K562 (cell line): ENCODE measurements at regions not wholly inside any gene's neighbourhood (a gene's known extent, or its start where the extent isn't known, plus 50 kb on each side); places are given as distances from the start of the nearest gene placed in this dataset.

Experiments
- ARID1B ChIP-seq: fragments of 450-650 bp; IDR thresholded peaks from 2 replicates; pipeline ENCODE4 v1.6.1; 2016; ENCODE audit warnings: antibody characterized with exemption, mild to moderate bottlenecking, inconsistent platforms
- ATF2 ChIP-seq: sonication (generic); formaldehyde crosslinking; IDR thresholded peaks from 2 replicates; pipeline ENCODE4 v1.8.1; 2022; ENCODE audit warnings: missing genetic modification reagents
- CCNT2 ChIP-seq: IDR thresholded peaks from 2 replicates; pipeline ENCODE4 v1.6.1; 2011; ENCODE audit warnings: borderline replicate concordance, low read depth, mild to moderate bottlenecking, moderate library complexity, mixed read lengths, low read length; ENCODE audit not compliant: insufficient read length; ENCODE audit errors: extremely low read depth
- CREM ChIP-seq: IDR thresholded peaks from 2 replicates; pipeline ENCODE4 v1.6.1; 2014; ENCODE audit warnings: antibody characterized with exemption, low read depth
- ETV1 ChIP-seq: fragments of 450-650 bp; conservative IDR thresholded peaks from 2 replicates; pipeline ENCODE4 v1.6.1; 2016; ENCODE audit warnings: missing genetic modification characterization, control low read depth, low read depth, missing compliant biosample characterization
- FOXM1 ChIP-seq, 2 experiments: fragments of 450-650 bp in 1 of 2; sonication (generic) in 1 of 2; formaldehyde crosslinking in 1 of 2; IDR thresholded peaks; 2 replicates each; pipeline versions ENCODE4 v1.6.1 to v1.9.0; 2017 to 2022; ENCODE audit warnings: low read depth in 2 of 2, mild to moderate bottlenecking in 2 of 2, missing genetic modification reagents in 1 of 2, moderate library complexity in 1 of 2
- LCOR ChIP-seq: sonication (generic); formaldehyde crosslinking; IDR thresholded peaks from 2 replicates; pipeline ENCODE4 v1.8.0; 2022; ENCODE audit warnings: mild to moderate bottlenecking, missing genetic modification reagents
- MEF2D ChIP-seq: conservative IDR thresholded peaks from 2 replicates; pipeline ENCODE4 v1.6.1; 2016; ENCODE audit warnings: low read depth, missing genetic modification characterization, missing compliant biosample characterization
- MEIS2 ChIP-seq: fragments of 450-650 bp; IDR thresholded peaks from 2 replicates; pipeline ENCODE4 v1.6.1; 2014; ENCODE audit warnings: mild to moderate bottlenecking; ENCODE audit not compliant: partially characterized antibody
- MTA1 ChIP-seq: fragments of 450-650 bp; IDR thresholded peaks from 2 replicates; pipeline ENCODE4 v1.6.1; 2017; ENCODE audit warnings: borderline replicate concordance
- MXI1 ChIP-seq: IDR thresholded peaks from 2 replicates; pipeline ENCODE4 v1.6.1; 2011; ENCODE audit warnings: low read depth, mild to moderate bottlenecking, improper control_type of control experiment, low read length
- NFE2L1 ChIP-seq: fragments of 450-650 bp; IDR thresholded peaks from 2 replicates; pipeline ENCODE4 v1.6.1; 2016; ENCODE audit warnings: missing genetic modification characterization, low read depth, mild to moderate bottlenecking, missing compliant biosample characterization, moderate library complexity, borderline replicate concordance
- NFXL1 ChIP-seq: fragments of 450-650 bp; formaldehyde crosslinking; IDR thresholded peaks from 2 replicates; pipeline ENCODE4 v1.4.0; 2021; ENCODE audit warnings: mild to moderate bottlenecking
- POLR2G ChIP-seq: fragments of 200-400 bp; formaldehyde crosslinking; IDR thresholded peaks from 2 replicates; pipeline ENCODE4 v1.6.1; 2017; ENCODE audit warnings: low read depth, mild to moderate bottlenecking, antibody characterized with exemption, low read length, moderate library complexity
- POLR2H ChIP-seq: IDR thresholded peaks from 2 replicates; pipeline ENCODE4 v1.6.1; 2016; ENCODE audit warnings: missing genetic modification characterization, low read depth, mild to moderate bottlenecking, control low read depth, missing compliant biosample characterization, moderate library complexity
- PTRF ChIP-seq: fragments of 450-650 bp; IDR thresholded peaks from 2 replicates; pipeline ENCODE4 v1.6.1; 2016; ENCODE audit warnings: mild to moderate bottlenecking, missing genetic modification characterization, missing compliant biosample characterization
- RCOR1 ChIP-seq, 2 experiments: IDR thresholded peaks; 2 replicates each; pipeline ENCODE4 v1.6.1; 2012; ENCODE audit warnings: low read depth in 2 of 2, low read length in 2 of 2, borderline replicate concordance in 1 of 2, improper control_type of control experiment in 1 of 2
- SAFB ChIP-seq: fragments of 200-400 bp; formaldehyde crosslinking; IDR thresholded peaks from 2 replicates; pipeline ENCODE4 v1.6.1; 2017; ENCODE audit warnings: low read depth, low read length, borderline replicate concordance
- SIRT6 ChIP-seq: IDR thresholded peaks from one replicate; pipeline ENCODE4 v1.6.1; 2012; ENCODE audit warnings: low read depth, mild to moderate bottlenecking, control low read depth, inconsistent platforms, low read length, moderate library complexity
- TBL1XR1 ChIP-seq, 2 experiments: IDR thresholded peaks; 2 replicates each; pipeline ENCODE4 v1.6.1; 2012; ENCODE audit warnings: improper control_type of control experiment in 2 of 2, low read length in 2 of 2, mild to moderate bottlenecking in 1 of 2
- TCF15 ChIP-seq: fragments of 250-450 bp; sonication (Bioruptor Pico); IDR thresholded peaks from 2 replicates; pipeline ENCODE4 v1.8.0; 2022; ENCODE audit warnings: moderate library complexity, mild to moderate bottlenecking, inconsistent platforms
- TCF3 ChIP-seq: sonication (generic); formaldehyde crosslinking; IDR thresholded peaks from 2 replicates; pipeline ENCODE4 v1.4.0; 2020; ENCODE audit warnings: mild to moderate bottlenecking, missing genetic modification reagents
- U2AF2 ChIP-seq: fragments of 200-400 bp; formaldehyde crosslinking; optimal IDR thresholded peaks from 2 replicates; pipeline ENCODE3; 2017; ENCODE audit warnings: low read depth, mild to moderate bottlenecking, low read length
- ZNF197 ChIP-seq: fragments of 200-800 bp; sonication (Bioruptor generic); IDR thresholded peaks from 2 replicates; pipeline ENCODE4 v1.6.1; 2016; ENCODE audit warnings: low read depth, missing genetic modification characterization, missing compliant biosample characterization
- ZNF324 ChIP-seq: fragments of 250-450 bp; sonication (Bioruptor Pico); IDR thresholded peaks from 2 replicates; pipeline ENCODE4 v1.4.0; 2020; ENCODE audit warnings: mild to moderate bottlenecking
- ZNF445 ChIP-seq: fragments of 250-450 bp; sonication (Bioruptor Pico); IDR thresholded peaks from 2 replicates; pipeline ENCODE4 v1.4.0; 2020; ENCODE audit warnings: low read depth, mild to moderate bottlenecking, moderate library complexity
- ZNF644 ChIP-seq: fragments of 200-800 bp; sonication (Bioruptor generic); IDR thresholded peaks from 2 replicates; pipeline ENCODE4 v1.6.1; 2016; ENCODE audit warnings: low read depth, missing genetic modification characterization, missing compliant biosample characterization
- TF ChIP-seq, protein P1 (sequence below): fragments of 450-650 bp; formaldehyde crosslinking; IDR thresholded peaks from 2 replicates; pipeline ENCODE4 v1.4.0; 2020; ENCODE audit warnings: mild to moderate bottlenecking, mixed read lengths

GRCh38 chr12:91400271-91400670, 217.7 kb upstream of the DCN start (continued):
- TF ChIP-seq SIRT6 (no peak), ZNF644 (tag) (peak; percentile 74), MTA1 (peak; percentile 59; the same call in 1 of the 2 replicates), MEF2D (tag) (0 out of 2 replicates have a peak, but pooled peaks have one; percentile 25), TCF3 (CRISPR knock-in tag) (peak; percentile 30; the same call in 1 of the 2 replicates), TCF15 (CRISPR knock-in tag) (no peak), NFE2L1 (tag) (no peak), MXI1 (no peak), NFXL1 (CRISPR knock-in tag) (no peak), POLR2G (no peak), ETV1 (tag) (peak; percentile 81), LCOR (CRISPR knock-in tag) (no peak), U2AF2 (no peak), ZNF197 (CRISPR knock-in tag) (no peak), ATF2 (CRISPR knock-in tag) (no peak), RCOR1 (IDR thresholded peaks at IDR 0.05; ENCODE audit: borderline replicate concordance in 1 of 2, low read depth in 2 of 2, low read length in 2 of 2) (peak in 1 of 2 experiments; percentile 76; a peak in 2 of 4 replicates), PTRF (no peak), FOXM1 (IDR thresholded peaks at IDR 0.05; ENCODE audit: low read depth) (peak; percentile 23; the same call in 1 of the 2 replicates), FOXM1 (CRISPR knock-in tag; IDR thresholded peaks at IDR 0.05; ENCODE audit: low read depth) (no peak), CREM (peak; percentile 55; the same call in 1 of the 2 replicates), POLR2H (0 out of 2 replicates have a peak, but pooled peaks have one; percentile 40), ZNF324 (no peak), CCNT2 (peak; percentile 36), ARID1B (peak; percentile 70), TBL1XR1 (IDR thresholded peaks at IDR 0.05; ENCODE audit: low read length in 2 of 2) (no peak), SAFB (no peak), MEIS2 (no peak), ZNF445 (no peak)
- TF ChIP-seq, protein P1, sequence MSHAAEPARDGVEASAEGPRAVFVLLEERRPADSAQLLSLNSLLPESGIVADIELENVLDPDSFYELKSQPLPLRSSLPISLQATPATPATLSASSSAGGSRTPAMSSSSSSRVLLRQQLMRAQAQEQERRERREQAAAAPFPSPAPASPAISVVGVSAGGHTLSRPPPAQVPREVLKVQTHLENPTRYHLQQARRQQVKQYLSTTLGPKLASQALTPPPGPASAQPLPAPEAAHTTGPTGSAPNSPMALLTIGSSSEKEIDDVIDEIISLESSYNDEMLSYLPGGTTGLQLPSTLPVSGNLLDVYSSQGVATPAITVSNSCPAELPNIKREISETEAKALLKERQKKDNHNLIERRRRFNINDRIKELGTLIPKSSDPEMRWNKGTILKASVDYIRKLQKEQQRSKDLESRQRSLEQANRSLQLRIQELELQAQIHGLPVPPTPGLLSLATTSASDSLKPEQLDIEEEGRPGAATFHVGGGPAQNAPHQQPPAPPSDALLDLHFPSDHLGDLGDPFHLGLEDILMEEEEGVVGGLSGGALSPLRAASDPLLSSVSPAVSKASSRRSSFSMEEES (CRISPR knock-in tag) = no peak
